ENCODE measurements at regions not wholly inside any gene's neighbourhood (a gene's known extent, or its start where the extent isn't known, plus 50 kb on each side); places are given as distances from the start of the nearest gene placed in this dataset.

DNA sequence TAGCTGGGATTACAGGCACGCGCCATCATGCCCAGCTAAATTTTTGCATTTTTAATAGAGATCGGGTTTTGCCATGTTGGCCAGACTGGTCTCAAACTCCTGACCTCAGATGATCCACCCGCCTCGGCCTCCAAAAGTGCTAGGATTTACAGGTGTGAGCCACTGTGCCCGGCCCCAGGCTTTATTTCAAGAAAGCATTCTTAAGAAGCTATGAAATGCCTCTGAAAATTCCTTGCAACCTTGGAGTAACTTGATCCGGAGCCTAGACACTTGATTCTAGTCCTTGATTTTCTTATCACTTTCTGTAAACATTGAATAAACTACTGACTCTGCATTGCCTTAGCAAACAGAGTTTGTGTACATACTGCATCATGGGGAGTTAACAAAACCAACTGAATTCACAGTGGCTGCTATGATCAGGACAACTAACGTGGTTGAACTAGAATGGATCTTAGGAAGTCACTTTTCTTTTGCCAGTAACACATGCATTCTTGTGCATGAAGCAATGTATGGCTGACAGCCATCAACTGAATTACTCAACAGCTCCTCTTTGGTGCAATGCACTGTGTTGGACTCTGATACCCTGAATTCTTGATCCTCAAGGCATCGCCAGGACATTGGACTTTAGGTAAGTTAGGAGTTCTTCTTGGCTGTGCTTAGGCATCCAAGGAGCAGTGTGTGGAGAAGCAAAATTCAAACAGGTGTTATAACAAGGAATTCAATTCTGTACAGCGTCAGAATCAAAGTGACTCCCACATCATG lies 102.8 kb upstream of the TMEM170B start (continued):
- TF ChIP-seq EP300 (IDR thresholded peaks at IDR 0.05; ENCODE audit: low read depth in 2 of 2, low read length in 2 of 2) (peak; percentile 91 to 95), EP300 (CRISPR knock-in tag; IDR thresholded peaks at IDR 0.05; ENCODE audit: borderline replicate concordance) (peak; percentile 97), ZNF143 (CRISPR knock-in tag; IDR thresholded peaks at IDR 0.05) (no peak), MEIS1 (CRISPR knock-in tag; IDR thresholded peaks at IDR 0.05; ENCODE audit: borderline replicate concordance) (peak; percentile 97), HOXA7 (CRISPR knock-in tag; IDR thresholded peaks at IDR 0.05) (no peak), PHF20 (CRISPR knock-in tag; IDR thresholded peaks at IDR 0.05) (no peak), ZNF496 (CRISPR knock-in tag; IDR thresholded peaks at IDR 0.05; ENCODE audit: insufficient replicate concordance) (no peak), JUND (CRISPR knock-in tag; IDR thresholded peaks at IDR 0.05) (peak; percentile 80), MEF2D (CRISPR knock-in tag; IDR thresholded peaks at IDR 0.05) (peak; percentile 85), CEBPG (CRISPR knock-in tag; IDR thresholded peaks at IDR 0.05) (peak; percentile 100), NONO (IDR thresholded peaks at IDR 0.05) (no peak), NONO (CRISPR knock-in tag; conservative IDR thresholded peaks at IDR 0.05) (peak; percentile 99), KAT2B (IDR thresholded peaks at IDR 0.05; ENCODE audit: borderline replicate concordance, low read depth, low read length) (no peak), ZNF362 (CRISPR knock-in tag; IDR thresholded peaks at IDR 0.05; ENCODE audit: borderline replicate concordance) (peak; percentile 62; the same call in 1 of the 2 replicates), FOXP1 (IDR thresholded peaks at IDR 0.05) (peak; percentile 82), FOXP1 (CRISPR knock-in tag; IDR thresholded peaks at IDR 0.05) (peak; percentile 94), ELF4 (CRISPR knock-in tag; IDR thresholded peaks at IDR 0.05; ENCODE audit: borderline replicate concordance) (0 out of 2 replicates have a peak, but pooled peaks have one; percentile 10), AKAP8 (CRISPR knock-in tag; IDR thresholded peaks at IDR 0.05) (0 out of 2 replicates have a peak, but pooled peaks have one; percentile 26), ZNF747 (CRISPR knock-in tag; IDR thresholded peaks at IDR 0.05; ENCODE audit: borderline replicate concordance) (peak; percentile 98), ZSCAN22 (CRISPR knock-in tag; IDR thresholded peaks at IDR 0.05) (no peak), CAMTA2 (CRISPR knock-in tag; IDR thresholded peaks at IDR 0.05; ENCODE audit: borderline replicate concordance) (no peak), GABPB1 (CRISPR knock-in tag; IDR thresholded peaks at IDR 0.05) (peak; percentile 44; the same call in 1 of the 2 replicates), ZNF737 (CRISPR knock-in tag; IDR thresholded peaks at IDR 0.05; ENCODE audit: borderline replicate concordance) (no peak), ZNF674 (CRISPR knock-in tag; IDR thresholded peaks at IDR 0.05; ENCODE audit: low read depth) (no peak), FIP1L1 (IDR thresholded peaks at IDR 0.05; ENCODE audit: borderline replicate concordance, insufficient read depth, low read depth, low read length) (no peak), ERF (CRISPR knock-in tag; IDR thresholded peaks at IDR 0.05) (peak; percentile 95), TMF1 (CRISPR knock-in tag; IDR thresholded peaks at IDR 0.05; ENCODE audit: low read depth) (no peak), ZNF30 (CRISPR knock-in tag; IDR thresholded peaks at IDR 0.05) (no peak), KMT2B (CRISPR knock-in tag; IDR thresholded peaks at IDR 0.05) (peak; percentile 76), SP5 (CRISPR knock-in tag; IDR thresholded peaks at IDR 0.05; ENCODE audit: borderline replicate concordance, low read depth) (peak; percentile 40; the same call in 1 of the 2 replicates)
- TF ChIP-seq, protein P1, sequence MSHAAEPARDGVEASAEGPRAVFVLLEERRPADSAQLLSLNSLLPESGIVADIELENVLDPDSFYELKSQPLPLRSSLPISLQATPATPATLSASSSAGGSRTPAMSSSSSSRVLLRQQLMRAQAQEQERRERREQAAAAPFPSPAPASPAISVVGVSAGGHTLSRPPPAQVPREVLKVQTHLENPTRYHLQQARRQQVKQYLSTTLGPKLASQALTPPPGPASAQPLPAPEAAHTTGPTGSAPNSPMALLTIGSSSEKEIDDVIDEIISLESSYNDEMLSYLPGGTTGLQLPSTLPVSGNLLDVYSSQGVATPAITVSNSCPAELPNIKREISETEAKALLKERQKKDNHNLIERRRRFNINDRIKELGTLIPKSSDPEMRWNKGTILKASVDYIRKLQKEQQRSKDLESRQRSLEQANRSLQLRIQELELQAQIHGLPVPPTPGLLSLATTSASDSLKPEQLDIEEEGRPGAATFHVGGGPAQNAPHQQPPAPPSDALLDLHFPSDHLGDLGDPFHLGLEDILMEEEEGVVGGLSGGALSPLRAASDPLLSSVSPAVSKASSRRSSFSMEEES (CRISPR knock-in tag; IDR thresholded peaks at IDR 0.05): peak; percentile 90

Measured in HepG2 (cell line).